AML-193 (cell line): ENCODE measurements at regions not wholly inside any gene's neighbourhood (a gene's known extent, or its start where the extent isn't known, plus 50 kb on each side); places are given as distances from the start of the nearest gene placed in this dataset.

Experiments used
- DNase-seq, 2 experiments: peaks; one replicate each; lab custom pipeline; 2025; lab: John Stamatoyannopoulos, UW

GRCh38 chr6:14816116-14816859 lies 429.6 kb upstream of the JARID2 start:
- no peak for DNase-seq

DNA sequence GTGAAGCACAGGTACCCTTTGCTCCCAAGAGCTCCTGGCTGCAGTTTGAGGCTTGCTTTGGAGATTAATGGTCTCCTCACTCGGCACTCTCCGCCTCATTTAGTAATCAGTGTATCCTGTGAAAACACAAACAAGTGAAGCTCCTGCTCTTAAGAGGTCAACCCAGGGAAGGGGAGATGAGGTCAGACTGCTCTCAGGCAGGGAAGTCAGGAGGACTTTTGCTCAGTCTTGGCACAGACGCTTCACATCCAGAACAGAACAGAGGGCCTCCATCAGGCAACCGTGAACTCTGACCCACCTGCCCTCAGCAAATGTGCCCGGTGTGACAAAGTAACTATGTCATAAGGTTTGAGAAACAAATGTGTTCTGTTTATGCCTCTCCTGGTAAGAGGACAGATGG lies 428.8 kb upstream of the JARID2 start:
- no peak for DNase-seq

- no peak for DNase-seq
Observed at GRCh38 chr6:14818422-14818884, 427.4 kb upstream of the JARID2 start.

DNA sequence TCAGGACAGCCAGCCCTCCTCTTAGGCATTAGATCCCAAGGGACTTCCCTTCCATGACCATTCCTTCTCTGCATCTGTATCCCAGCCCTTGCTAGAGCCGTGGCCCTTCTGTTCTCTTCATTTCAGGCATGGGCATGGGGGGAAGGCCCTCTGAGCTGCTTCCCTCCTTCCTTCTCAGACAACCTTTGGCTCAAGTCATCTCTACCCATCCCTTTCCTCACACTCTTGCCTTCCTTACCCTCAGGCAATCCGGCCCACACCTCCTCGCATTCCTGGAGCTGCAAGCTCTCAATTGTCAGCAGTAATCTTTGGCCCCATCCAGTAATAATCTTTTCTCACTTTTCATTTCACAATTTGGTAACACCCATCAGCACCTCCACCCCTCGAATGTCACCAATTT lies 426.9 kb upstream of the JARID2 start:
- no peak for DNase-seq

- no peak for DNase-seq
Observed at GRCh38 chr6:14819840-14820420, 425.9 kb upstream of the JARID2 start.

DNA sequence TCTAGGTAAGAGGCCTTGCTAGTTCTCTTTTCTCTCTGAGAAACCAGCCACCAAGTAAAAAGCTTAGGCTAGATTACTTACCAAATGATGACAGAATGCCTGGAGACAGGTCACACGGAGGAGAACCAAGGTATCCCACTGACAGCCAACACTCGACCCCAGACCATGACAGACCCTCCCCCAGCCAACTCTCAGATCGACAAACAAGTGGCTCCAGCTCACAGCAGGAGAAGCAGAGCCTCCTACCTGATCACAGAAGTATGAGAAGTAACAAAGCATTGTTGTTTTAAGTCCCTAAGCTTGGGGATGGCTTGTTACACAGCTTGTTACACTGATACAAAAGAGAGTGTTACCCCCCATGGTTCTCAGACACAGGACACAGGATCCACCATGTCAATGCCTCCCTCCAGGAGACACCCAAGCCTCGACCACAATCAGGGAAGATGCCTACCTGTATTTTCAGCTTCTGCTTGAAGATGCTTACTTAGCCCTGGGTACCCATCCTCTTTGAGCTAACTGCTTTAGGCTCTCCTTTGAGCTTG lies 423.8 kb upstream of the JARID2 start:
- DNase-seq = no peak

DNA sequence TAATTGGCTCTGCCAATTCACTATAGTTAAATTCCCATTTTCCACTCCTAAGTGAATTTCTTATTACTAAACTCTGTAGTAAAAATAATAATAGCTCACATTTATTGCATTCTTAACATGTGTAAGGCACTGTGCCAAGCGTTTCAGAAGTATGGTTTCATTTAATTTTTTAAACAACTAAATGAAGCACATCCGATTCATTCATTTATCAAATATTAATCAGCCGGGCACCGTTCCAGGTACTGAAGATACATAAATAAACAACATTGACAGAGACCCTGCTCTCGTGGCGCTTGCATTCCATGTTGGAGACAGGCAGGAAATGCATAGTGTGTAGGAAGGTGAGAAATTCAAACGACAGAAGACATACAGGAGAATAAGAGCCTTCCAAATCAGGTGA lies 423.2 kb upstream of the JARID2 start:
- no peak for DNase-seq

DNA sequence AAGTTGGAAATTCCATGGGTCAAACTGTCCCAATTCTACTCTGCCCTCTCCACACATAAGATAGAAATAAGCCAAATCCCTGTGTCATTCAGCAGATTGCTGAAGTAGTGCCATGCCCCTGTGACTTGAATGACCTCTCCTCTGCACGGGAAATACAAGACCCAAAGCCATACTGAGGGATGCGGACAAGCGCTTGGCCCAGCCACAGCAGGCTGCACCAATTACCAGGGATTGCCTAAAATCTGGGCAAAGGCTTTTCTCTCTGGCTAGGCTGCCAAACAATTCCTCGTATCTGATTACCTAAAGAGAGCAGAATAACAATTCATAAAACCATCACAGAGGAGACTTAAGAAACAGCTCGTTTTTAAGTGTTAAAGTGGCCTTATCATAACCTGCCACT lies 421.8 kb upstream of the JARID2 start:
- DNase-seq = no peak

DNA sequence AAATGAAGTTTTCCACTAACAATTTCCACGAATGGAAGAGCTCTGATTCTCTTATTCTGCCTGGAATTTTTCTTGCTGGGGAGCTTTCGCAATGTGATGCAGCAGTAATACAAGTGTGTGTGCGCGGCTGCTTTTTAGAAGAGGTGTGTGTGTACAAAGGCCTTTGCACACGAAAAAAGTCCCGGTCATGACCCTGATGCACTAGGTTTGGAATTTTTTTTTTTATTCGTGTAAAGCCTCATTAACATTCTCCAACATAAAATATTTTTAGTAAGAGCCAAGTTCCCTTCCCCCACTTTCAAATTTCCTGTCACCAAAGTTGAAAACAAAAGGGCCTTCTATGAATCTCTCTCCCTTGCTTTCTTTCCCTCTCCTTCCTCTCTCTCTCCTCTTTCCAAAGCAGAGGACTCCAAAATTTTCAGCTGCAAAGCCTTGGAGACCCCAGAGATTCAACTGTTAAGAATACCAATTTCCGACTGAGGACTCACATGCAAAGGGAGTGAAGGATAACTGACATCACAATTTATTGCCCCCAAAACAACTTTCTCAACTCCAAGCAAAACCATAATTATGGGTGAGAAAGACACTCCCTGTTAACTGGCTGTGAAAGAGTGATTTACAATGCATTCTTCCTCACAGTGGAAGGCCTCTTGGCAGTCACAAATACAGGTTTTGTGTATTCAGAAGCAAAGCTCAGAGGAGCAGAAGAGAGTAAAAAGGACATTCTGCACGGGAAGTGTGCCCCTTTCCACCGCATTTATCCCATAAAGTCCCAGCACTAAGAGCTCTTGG lies 421.2 kb upstream of the JARID2 start:
- DNase-seq = no peak

- DNase-seq = no peak
Observed at GRCh38 chr6:14826456-14826855, 419.4 kb upstream of the JARID2 start.

- no peak for DNase-seq
Observed at GRCh38 chr6:14827354-14827753, 418.5 kb upstream of the JARID2 start.

- DNase-seq = no peak
Observed at GRCh38 chr6:14828201-14828611, 417.7 kb upstream of the JARID2 start.

DNA sequence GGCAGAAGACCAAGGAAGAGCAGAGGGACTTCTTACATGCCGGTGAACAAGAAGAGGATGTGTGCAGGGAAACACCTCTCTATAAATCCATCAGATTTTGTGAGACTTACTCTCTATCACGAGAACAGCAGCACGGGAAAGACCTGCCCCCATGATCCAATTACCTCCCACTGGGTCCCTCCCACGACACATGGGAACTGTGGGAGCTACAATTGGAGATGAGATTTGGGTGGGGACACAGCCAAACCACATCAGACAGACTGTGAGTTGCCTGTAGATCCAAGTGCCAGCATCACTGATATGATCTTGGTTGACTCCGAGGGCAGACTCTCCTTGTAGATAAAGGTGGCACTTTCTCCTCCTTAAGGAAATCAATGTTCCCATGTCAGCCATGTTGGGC lies 414.8 kb upstream of the JARID2 start:
- DNase-seq = no peak

DNA sequence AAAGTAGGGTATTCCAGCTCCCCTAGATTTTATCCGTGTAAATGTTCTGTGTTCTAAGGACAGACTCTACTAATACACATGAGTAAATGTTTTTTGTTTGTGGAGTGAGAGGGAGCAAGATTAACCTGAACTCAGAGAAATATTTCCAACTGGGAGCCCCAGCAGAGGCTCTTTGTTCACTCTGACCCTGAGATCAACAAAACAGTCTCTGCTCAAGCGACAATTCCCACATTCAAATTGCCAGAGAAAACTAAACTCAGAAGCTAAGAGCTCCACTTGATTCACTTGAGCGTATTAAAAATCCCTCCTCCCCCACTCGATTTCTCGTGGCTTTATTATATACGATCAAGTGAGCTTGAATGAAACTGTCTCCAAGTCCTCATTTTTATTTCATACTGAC lies 413.9 kb upstream of the JARID2 start:
- DNase-seq = no peak

DNA sequence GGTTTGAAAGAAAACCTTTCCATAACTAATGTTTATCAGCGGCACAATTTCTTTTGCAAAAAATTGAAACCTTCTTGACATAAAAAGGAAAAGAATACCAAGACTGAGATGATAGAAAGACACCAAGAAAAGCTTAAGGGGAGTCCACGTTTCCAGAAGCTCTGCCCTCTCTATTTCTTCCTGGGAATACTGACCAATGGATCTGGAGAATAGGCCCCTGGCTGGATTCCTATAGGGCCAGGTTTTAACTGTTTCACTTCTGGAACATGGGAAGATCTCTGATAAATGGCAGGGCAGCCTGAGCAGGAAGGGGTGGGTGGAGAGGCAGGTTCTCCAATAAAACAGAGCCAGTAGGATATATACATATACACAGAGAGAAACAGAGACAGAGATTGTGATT lies 413.4 kb upstream of the JARID2 start:
- no peak for DNase-seq

GRCh38 chr6:14834851-14835530 lies 410.9 kb upstream of the JARID2 start:
- DNase-seq = no peak

GRCh38 chr6:14837435-14837834 lies 408.4 kb upstream of the JARID2 start:
- no peak for DNase-seq

DNA sequence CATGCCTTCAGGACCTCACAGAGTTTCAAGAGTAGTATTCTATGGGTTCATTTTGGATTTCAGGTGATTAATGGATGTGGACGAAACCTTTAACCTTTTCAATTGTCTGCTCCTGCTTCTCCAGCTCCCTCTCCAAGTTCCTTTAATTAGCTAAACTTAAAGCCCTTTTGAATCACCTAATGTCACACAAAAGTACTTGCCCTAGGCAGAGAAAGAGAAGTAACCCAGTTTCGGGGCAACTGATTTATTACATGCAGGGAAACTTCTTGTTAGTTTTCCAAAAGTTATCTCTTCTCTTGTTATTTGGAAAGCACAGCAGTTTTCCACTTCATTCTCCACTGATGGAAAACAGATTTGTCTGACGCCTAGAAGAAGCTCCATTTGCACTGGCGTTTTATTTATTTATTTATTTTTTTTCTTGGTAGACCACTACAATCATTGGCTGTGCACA lies 407.7 kb upstream of the JARID2 start:
- no peak for DNase-seq

GRCh38 chr6:14841901-14842421 lies 403.9 kb upstream of the JARID2 start:
- DNase-seq = no peak

GRCh38 chr6:14844411-14844810 lies 401.5 kb upstream of the JARID2 start:
- no peak for DNase-seq

DNA sequence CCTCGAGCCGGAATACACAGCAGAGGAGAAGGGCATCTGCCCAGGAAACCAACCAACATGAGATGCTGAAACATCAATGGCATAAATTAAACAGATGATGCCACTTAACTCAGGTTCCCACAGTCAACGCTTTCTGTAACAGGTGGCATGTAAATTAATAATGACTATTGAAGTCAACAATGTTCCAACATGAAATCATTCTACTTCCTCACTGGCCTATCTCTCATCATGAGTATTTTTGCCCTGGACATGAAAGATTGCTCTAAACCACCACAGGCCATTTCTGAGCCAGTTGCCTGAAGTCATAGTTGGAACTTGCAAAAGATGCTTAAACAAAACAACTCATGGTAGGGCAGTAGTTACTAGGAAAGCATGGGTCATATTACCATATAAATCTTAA lies 397.9 kb upstream of the JARID2 start:
- DNase-seq = no peak

DNA sequence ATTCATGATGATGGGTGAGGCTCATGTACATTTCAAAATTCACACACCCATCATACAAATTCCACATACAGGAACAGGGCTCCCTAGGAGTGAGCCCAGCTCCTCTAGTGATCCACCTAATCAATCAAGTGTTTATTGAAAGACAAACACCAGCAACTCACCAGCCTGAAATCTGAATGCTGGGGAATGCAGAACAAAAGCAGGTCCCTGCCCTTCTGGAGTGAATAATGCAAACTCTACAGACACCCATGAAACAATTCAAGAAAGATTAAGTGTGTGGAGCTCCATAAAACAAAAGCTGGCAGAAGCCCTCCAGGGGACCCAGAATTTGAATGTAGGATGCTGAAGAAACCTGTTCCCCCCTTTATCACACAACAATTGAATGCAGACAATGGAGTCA lies 396.7 kb upstream of the JARID2 start:
- no peak for DNase-seq
